Uterus (tissue), 2 donors: ENCODE measurements at regions not wholly inside any gene's neighbourhood (a gene's known extent, or its start where the extent isn't known, plus 50 kb on each side); places are given as distances from the start of the nearest gene placed in this dataset.

ENCODE experiments used
- CTCF ChIP-seq, 4 experiments: fragments of 200-600 bp in 2 of 4; fragments of 450-650 bp in 2 of 4; sonication (generic) in 2 of 4; IDR thresholded peaks; one replicate each; pipeline ENCODE4 v1.5.1; 2016 to 2019; ENCODE audit warnings: antibody characterized with exemption in 4 of 4, mild to moderate bottlenecking in 2 of 4, moderate library complexity in 1 of 4
- POLR2A ChIP-seq, 2 donors: fragments of 450-650 bp; IDR thresholded peaks; one replicate each; pipeline ENCODE4 v1.6.1; 2016; ENCODE audit warnings: antibody characterized with exemption in 2 of 2, mild to moderate bottlenecking in 1 of 2, moderate library complexity in 1 of 2

DNA sequence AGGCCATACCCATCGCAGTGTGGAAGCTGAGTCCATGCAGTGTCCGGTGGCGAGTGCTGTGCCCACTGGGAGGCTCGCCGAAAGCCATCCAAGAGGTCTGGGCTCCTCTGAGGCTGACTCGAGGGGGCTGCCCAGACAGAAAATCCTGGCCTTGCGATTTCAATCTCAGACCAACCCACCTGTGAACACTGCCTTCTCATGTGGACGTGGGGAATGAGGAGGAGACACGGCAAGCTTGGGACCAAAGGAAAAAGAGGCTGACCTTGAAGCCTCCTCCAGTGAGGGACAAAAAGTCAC, 157.2 kb upstream of the AFDN start:
- TF ChIP-seq CTCF (IDR thresholded peaks at IDR 0.05) = no peak
- no peak for TF ChIP-seq POLR2A (IDR thresholded peaks at IDR 0.05)
